Gastroesophageal sphincter (tissue), 4 donors: ENCODE measurements at regions not wholly inside any gene's neighbourhood (a gene's known extent, or its start where the extent isn't known, plus 50 kb on each side); places are given as distances from the start of the nearest gene placed in this dataset.

ENCODE experiments used
- ATAC-seq: fragments of 150-250 bp; one replicate; pipeline ENCODE4 v1.9.1; 2016; ENCODE audit warnings: mild to moderate bottlenecking, moderate library complexity
- H3K27ac ChIP-seq, 4 donors: fragments of 200-600 bp; sonication (generic) in 3 of 4; 1 replicate in 3 of 4; 2 replicates in 1 of 4; pipeline ENCODE4 v1.5.1; 2016 to 2019
- H3K27me3 ChIP-seq: fragments of 200-600 bp; sonication (generic); one replicate; pipeline ENCODE4 v1.5.1; 2019
- H3K36me3 ChIP-seq, 2 donors: fragments of 200-600 bp; sonication (generic); one replicate each; pipeline ENCODE4 v1.5.1; 2019; ENCODE audit warnings: control low read depth in 1 of 2
- H3K4me1 ChIP-seq, 3 donors: fragments of 200-600 bp; sonication (generic); 1 replicate in 2 of 3; 2 replicates in 1 of 3; pipeline ENCODE4 v1.5.1; 2016 to 2019; ENCODE audit warnings: control low read depth in 2 of 3
- H3K4me3 ChIP-seq, 2 donors: fragments of 200-600 bp; sonication (generic); one replicate each; pipeline ENCODE4 v1.5.1; 2019; ENCODE audit warnings: mild to moderate bottlenecking in 1 of 2, moderate library complexity in 1 of 2
- H3K9me3 ChIP-seq, 3 donors: fragments of 200-600 bp; sonication (generic); one replicate each; pipeline ENCODE4 v1.5.1; 2017 to 2019; ENCODE audit warnings: control low read depth in 2 of 3
- CTCF ChIP-seq, 4 experiments: fragments of 200-600 bp in 2 of 4; fragments of 450-650 bp in 2 of 4; sonication (generic) in 1 of 4; IDR thresholded peaks; one replicate each; pipeline ENCODE4 v1.5.1; 2017 to 2019; ENCODE audit warnings: antibody characterized with exemption in 4 of 4, mild to moderate bottlenecking in 2 of 4, moderate library complexity in 2 of 4
- EP300 ChIP-seq: sonication (generic); formaldehyde crosslinking; IDR thresholded peaks from one replicate; pipeline ENCODE4 v1.6.1; 2017; ENCODE audit warnings: antibody characterized with exemption, mild to moderate bottlenecking
- POLR2A ChIP-seq, 2 donors: fragments of 450-650 bp; IDR thresholded peaks; one replicate each; pipeline ENCODE4 v1.6.1; 2017; ENCODE audit warnings: antibody characterized with exemption in 2 of 2, mild to moderate bottlenecking in 2 of 2, moderate library complexity in 1 of 2
- POLR2AphosphoS5 ChIP-seq: sonication (generic); formaldehyde crosslinking; IDR thresholded peaks from one replicate; pipeline ENCODE4 v1.6.1; 2017; ENCODE audit warnings: antibody characterized with exemption
- WGBS, 2 donors: methylation state at CpG; one replicate each; pipeline ENCODE4 v1.1.5; 2018; ENCODE audit warnings: low coverage in 1 of 2; 5-methylcytosine and 5-hydroxymethylcytosine counted together

DNA sequence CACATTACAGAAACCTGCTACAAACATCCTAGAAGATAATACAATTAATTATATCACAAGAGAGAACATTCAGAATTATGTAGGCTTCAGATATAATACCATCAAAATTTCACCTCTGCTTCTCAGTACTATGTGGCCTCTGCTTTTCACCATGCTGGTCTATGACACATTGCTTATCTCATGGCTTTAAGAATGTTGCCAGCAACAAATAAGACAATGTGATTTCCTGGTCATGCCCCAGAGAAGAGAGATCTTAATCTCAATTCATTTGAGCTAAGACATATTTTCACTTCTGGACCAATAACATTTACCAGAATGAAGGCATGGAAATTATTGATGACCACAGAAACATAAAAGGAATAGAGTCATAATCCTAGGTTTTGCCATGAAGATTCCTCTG, 1233.4 kb upstream of the ADGRL3 start:
- Histone ChIP-seq H3K27ac (no peak overlapping the region), H3K27me3 (no peaks in the 10 kb centered on the region), H3K4me3 (no peak overlapping the region), H3K36me3 (no peaks in the 10 kb centered on the region), H3K9me3 (no peaks in the 10 kb centered on the region), H3K4me1 (no peaks in the 10 kb centered on the region)
- no peak for ATAC-seq
- TF ChIP-seq CTCF (IDR thresholded peaks at IDR 0.05) (no peak), POLR2AphosphoS5 (no peak), EP300 (no peak), POLR2A (IDR thresholded peaks at IDR 0.05) (no peak)

GRCh38 chr4:59968796-59969195, 1231.3 kb upstream of the ADGRL3 start:
- no peak overlapping the region for H3K4me3 ChIP-seq
- H3K36me3 ChIP-seq: no peaks in the 10 kb centered on the region
- no peaks in the 10 kb centered on the region for H3K27me3 ChIP-seq
- no peak for TF ChIP-seq EP300
- TF ChIP-seq POLR2A (IDR thresholded peaks at IDR 0.05): no peak
- no peak for TF ChIP-seq POLR2AphosphoS5
- TF ChIP-seq CTCF (IDR thresholded peaks at IDR 0.05): no peak
- no peak overlapping the region for H3K27ac ChIP-seq
- no peaks in the 10 kb centered on the region for H3K9me3 ChIP-seq
- WGBS, 2 donors: 72 to 87% methylated on average over 3 to 4 of the region's 5 CpGs
- no peaks in the 10 kb centered on the region for H3K4me1 ChIP-seq
- no peak for ATAC-seq

- Histone ChIP-seq H3K4me3 (no peak overlapping the region), H3K36me3 (no peaks in the 10 kb centered on the region), H3K9me3 (no peaks in the 10 kb centered on the region), H3K27ac (no peak overlapping the region), H3K27me3 (no peaks in the 10 kb centered on the region), H3K4me1 (no peaks in the 10 kb centered on the region)
- WGBS, 2 donors: 60 to 91% methylated on average over 2 to 3 of the region's 3 CpGs
- TF ChIP-seq POLR2AphosphoS5 (no peak), CTCF (IDR thresholded peaks at IDR 0.05) (no peak), EP300 (no peak), POLR2A (IDR thresholded peaks at IDR 0.05) (no peak)
- no peak for ATAC-seq
Measured at GRCh38 chr4:59969909-59970308, 1230.2 kb upstream of the ADGRL3 start.

DNA sequence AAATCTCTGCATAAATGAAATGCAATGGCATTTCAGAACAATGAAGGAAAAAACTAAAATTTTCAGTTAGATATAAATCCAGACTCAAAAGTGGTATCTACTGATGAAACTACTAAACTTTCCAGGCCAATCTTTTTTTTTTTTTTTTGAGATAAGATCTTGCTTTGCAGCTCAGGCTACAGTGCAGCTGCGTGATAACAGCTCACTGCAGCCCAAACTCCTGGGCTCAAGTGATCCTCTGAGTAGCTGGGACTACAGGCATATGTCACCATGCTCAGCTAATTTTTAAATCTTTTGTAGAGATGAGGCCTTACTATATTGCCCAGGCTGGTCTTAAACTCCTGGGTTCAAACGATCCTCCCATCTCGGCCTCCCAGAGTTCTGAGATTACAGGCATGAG, 1228.2 kb upstream of the ADGRL3 start:
- H3K9me3 ChIP-seq: no peaks in the 10 kb centered on the region
- no peak overlapping the region for H3K27ac ChIP-seq
- no peaks in the 10 kb centered on the region for H3K36me3 ChIP-seq
- TF ChIP-seq POLR2A (IDR thresholded peaks at IDR 0.05): no peak
- no peak for TF ChIP-seq POLR2AphosphoS5
- TF ChIP-seq EP300: no peak
- TF ChIP-seq CTCF (IDR thresholded peaks at IDR 0.05): no peak
- no peak for ATAC-seq
- 90 to 98% methylated on average over 3 of the region's 3 CpGs for WGBS, 2 donors
- H3K4me3 ChIP-seq: no peak overlapping the region
- H3K4me1 ChIP-seq: no peaks in the 10 kb centered on the region
- no peaks in the 10 kb centered on the region for H3K27me3 ChIP-seq

- Histone ChIP-seq H3K27ac (no peak overlapping the region), H3K4me3 (no peak overlapping the region), H3K9me3 (no peaks in the 10 kb centered on the region), H3K4me1 (no peaks in the 10 kb centered on the region), H3K27me3 (no peaks in the 10 kb centered on the region), H3K36me3 (no peaks in the 10 kb centered on the region)
- 32 to 50% methylated on average over 1 of the region's 1 CpG for WGBS, 2 donors
- no peak for ATAC-seq
- TF ChIP-seq POLR2A (IDR thresholded peaks at IDR 0.05) (no peak), CTCF (IDR thresholded peaks at IDR 0.05) (no peak), POLR2AphosphoS5 (no peak), EP300 (no peak)
Measured at GRCh38 chr4:59973492-59973891, 1226.6 kb upstream of the ADGRL3 start.
